ENCODE measurements at regions not wholly inside any gene's neighbourhood (a gene's known extent, or its start where the extent isn't known, plus 50 kb on each side); places are given as distances from the start of the nearest gene placed in this dataset.

GRCh38 chr2:129888896-129889295 is 90.6 kb upstream of the RAB6C start:
- H3K9ac ChIP-seq, result no peak overlapping the region
- no peak overlapping the region for H3K27ac ChIP-seq
- no peaks in the 10 kb centered on the region for H3K27me3 ChIP-seq
- H3K4me1 ChIP-seq, result peaks cover 0 to 4% (median 0%) of the 10 kb centered on the region in 10 experiments; a peak in 2 of 20 replicates
- no peaks in the 10 kb centered on the region for H3K36me3 ChIP-seq
- H3K9me3 ChIP-seq (replicated peaks in 1 of 11), result no peaks in the 10 kb centered on the region
- H4K20me1 ChIP-seq, result no peaks in the 10 kb centered on the region; a peak in 1 of 22 replicates
- no peak for TF ChIP-seq Cebpa-rat (IDR thresholded peaks at IDR 0.05)
- no peak overlapping the region for H3K4me3 ChIP-seq
- no peak overlapping the region for H3K4me2 ChIP-seq

DNA sequence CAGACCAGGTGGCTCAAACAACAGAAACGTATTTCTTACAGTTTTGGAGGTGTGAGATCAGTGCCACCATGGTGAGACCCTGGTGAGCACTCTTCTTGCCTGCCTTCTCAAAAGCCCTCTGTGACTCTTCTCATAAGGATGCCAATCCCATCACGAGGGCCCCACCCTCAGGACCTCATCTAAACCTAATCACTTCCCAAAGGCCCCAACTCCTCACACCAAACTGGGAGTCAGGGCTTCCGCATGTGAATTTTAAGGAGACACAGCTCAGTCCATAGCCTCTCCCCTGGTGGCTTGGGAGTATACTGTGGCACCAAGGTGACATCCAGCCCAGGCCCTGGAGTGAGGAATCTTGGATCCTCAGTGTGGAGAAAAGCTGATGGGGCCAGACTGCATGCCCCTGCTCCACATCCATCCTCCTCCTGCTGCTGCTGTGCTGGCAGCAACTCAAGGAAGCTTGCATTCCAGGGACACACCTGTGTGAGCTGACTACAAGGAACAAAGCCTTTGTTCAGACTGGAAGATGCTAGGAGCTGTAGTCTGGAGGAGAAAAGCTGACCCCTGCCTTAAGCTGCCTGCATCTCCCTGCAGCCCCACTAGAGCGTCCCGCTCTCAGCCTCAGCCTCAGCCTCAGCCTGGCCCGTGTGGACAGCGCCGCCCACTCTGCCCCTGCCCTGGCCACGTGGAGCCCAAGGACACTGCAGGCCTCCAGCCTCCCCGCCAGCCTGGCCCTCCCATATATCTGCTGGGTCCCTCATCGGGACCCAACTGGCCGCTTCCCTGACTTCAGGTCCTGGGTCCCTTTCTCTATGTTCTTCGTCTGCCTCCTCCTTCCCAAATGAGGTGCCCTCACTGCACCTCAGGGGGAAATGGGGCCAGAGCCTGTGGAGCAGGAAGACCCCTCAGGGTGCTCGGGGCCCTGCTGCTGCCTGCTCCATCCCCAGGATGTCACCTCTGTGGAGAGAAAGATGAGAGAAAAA is 87.8 kb upstream of the RAB6C start:
- Histone ChIP-seq H3K4me3 (no peak overlapping the region), H3K27me3 (no peaks in the 10 kb centered on the region)

DNA sequence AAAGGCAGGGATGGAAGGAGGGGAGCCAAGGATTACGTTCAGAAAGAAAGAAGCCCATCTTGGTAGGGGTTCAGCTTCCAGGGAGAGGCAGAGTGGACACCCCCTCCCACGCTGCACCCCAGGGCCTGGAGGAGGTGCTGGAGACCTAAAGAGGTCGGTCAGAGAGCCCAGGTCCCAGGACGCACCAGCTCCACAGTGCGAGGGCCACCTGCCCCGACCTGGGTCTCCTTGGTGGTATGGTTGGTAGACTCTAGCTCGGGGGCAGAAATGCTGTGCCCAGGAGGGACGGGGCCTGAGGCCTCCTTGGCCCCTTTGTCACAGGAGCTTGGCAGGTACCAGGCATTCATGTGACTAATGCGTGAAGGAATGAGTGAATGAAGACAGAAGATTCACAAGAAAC is 87.1 kb upstream of the RAB6C start:
- H4K20me1 ChIP-seq, result no peaks in the 10 kb centered on the region; a peak in 1 of 22 replicates

More for the DNA sequence above, 87.8 kb upstream of the RAB6C start:
- H3K4me1 ChIP-seq, result no peaks in the 10 kb centered on the region
- no peak overlapping the region for H3K9ac ChIP-seq
- no peak for TF ChIP-seq Cebpa-rat (IDR thresholded peaks at IDR 0.05)
- no peaks in the 10 kb centered on the region for H3K9me3 ChIP-seq (replicated peaks in 1 of 11)
- no peaks in the 10 kb centered on the region; a peak in 1 of 22 replicates for H4K20me1 ChIP-seq
- H3K27ac ChIP-seq, result no peak overlapping the region
- H3K4me2 ChIP-seq, result no peak overlapping the region
- no peaks in the 10 kb centered on the region for H3K36me3 ChIP-seq

GRCh38 chr2:129892773-129893172 is 86.7 kb upstream of the RAB6C start:
- H3K36me3 ChIP-seq, result no peaks in the 10 kb centered on the region
- no peak overlapping the region for H3K27ac ChIP-seq
- no peaks in the 10 kb centered on the region for H3K9me3 ChIP-seq (replicated peaks in 1 of 11)
- H3K4me1 ChIP-seq, result no peaks in the 10 kb centered on the region
- no peak overlapping the region for H3K4me3 ChIP-seq
- H3K27me3 ChIP-seq, result no peaks in the 10 kb centered on the region
- TF ChIP-seq Cebpa-rat (IDR thresholded peaks at IDR 0.05), result no peak
- H3K9ac ChIP-seq, result no peak overlapping the region
- no peak overlapping the region for H3K4me2 ChIP-seq
- H4K20me1 ChIP-seq, result no peaks in the 10 kb centered on the region; a peak in 1 of 22 replicates

More for the DNA sequence above, 87.1 kb upstream of the RAB6C start:
- no peaks in the 10 kb centered on the region for H3K27me3 ChIP-seq
- no peak overlapping the region for H3K4me2 ChIP-seq
- TF ChIP-seq Cebpa-rat (IDR thresholded peaks at IDR 0.05), result no peak
- H3K4me1 ChIP-seq, result no peaks in the 10 kb centered on the region
- H3K27ac ChIP-seq, result no peak overlapping the region
- H3K9ac ChIP-seq, result no peak overlapping the region
- H3K36me3 ChIP-seq, result no peaks in the 10 kb centered on the region
- H3K4me3 ChIP-seq, result no peak overlapping the region
- H3K9me3 ChIP-seq (replicated peaks in 1 of 11), result no peaks in the 10 kb centered on the region

DNA sequence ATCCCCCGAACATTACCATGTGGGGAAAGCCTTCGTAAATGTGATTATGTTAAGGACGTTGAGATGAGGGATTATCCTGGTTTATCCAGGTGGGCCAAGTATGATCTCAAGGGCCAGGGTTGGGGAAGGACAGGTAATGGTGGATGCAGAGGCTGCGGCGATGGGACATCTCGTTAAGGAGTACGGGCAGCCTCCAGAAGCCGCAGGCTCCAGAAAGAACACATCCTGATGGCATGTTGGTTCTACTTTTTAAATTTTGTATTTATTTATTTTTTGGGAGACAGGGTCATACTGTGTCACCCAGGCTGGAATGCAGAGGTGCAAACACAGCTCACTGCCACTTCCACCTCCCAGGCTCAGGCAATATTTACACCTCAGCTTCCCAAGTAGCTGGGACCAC is 86.2 kb upstream of the RAB6C start:
- Histone ChIP-seq H4K20me1 (no peaks in the 10 kb centered on the region; a peak in 1 of 22 replicates), H3K36me3 (no peaks in the 10 kb centered on the region), H3K4me3 (no peak overlapping the region), H3K4me2 (no peak overlapping the region), H3K27me3 (no peaks in the 10 kb centered on the region), H3K27ac (no peak overlapping the region), H3K4me1 (no peaks in the 10 kb centered on the region), H3K9me3 (replicated peaks in 1 of 11) (peaks cover 0 to 2% (median 0%) of the 10 kb centered on the region in 11 experiments; a peak in 1 of 22 replicates), H3K9ac (no peak overlapping the region)
- TF ChIP-seq Cebpa-rat (IDR thresholded peaks at IDR 0.05), result no peak

DNA sequence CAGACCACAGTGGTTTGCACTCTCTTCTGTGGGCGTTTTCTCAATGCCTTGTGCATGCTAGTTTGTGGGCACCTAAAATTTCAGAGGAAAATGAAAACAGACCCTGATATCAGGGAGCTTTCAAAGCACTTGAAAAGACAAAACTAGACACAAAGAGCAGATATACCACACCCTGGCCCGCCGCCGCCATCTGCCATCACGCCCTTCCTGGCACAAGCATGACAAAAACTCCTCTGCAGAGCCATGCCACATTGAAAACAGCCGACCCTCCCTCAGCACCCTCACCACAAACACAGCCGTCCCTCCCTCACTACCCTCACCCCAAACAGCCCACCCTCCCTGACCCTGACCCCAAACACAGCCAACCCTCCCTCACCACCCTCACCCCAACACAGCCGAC is 84.8 kb upstream of the RAB6C start:
- TF ChIP-seq Cebpa-rat (IDR thresholded peaks at IDR 0.05), result no peak
- no peak overlapping the region for H3K27ac ChIP-seq
- peaks cover 0 to 13% (median 7%) of the 10 kb centered on the region in 11 experiments; a peak in 10 of 22 replicates for H3K9me3 ChIP-seq (replicated peaks in 1 of 11)
- no peaks in the 10 kb centered on the region for H3K4me1 ChIP-seq
- no peak overlapping the region for H3K9ac ChIP-seq
- H3K4me3 ChIP-seq, result no peak overlapping the region
- no peak overlapping the region for H3K4me2 ChIP-seq
- no peaks in the 10 kb centered on the region for H3K27me3 ChIP-seq
- H4K20me1 ChIP-seq, result no peaks in the 10 kb centered on the region; a peak in 1 of 22 replicates
- H3K36me3 ChIP-seq, result no peaks in the 10 kb centered on the region

- Histone ChIP-seq H3K4me1 (no peaks in the 10 kb centered on the region), H3K9ac (no peak overlapping the region), H3K9me3 (replicated peaks in 1 of 11) (peaks cover 0 to 17% (median 7%) of the 10 kb centered on the region in 11 experiments; a peak in 10 of 22 replicates), H4K20me1 (no peaks in the 10 kb centered on the region; a peak in 1 of 22 replicates), H3K27ac (no peak overlapping the region), H3K4me2 (no peak overlapping the region), H3K27me3 (no peaks in the 10 kb centered on the region), H3K36me3 (no peaks in the 10 kb centered on the region), H3K4me3 (no peak overlapping the region)
- no peak for TF ChIP-seq Cebpa-rat (IDR thresholded peaks at IDR 0.05)
These were observed 84.4 kb upstream of the RAB6C start for GRCh38 chr2:129895061-129895460.

GRCh38 chr2:129895526-129896082 is 83.9 kb upstream of the RAB6C start:
- no peaks in the 10 kb centered on the region for H3K4me1 ChIP-seq
- no peak overlapping the region for H3K4me2 ChIP-seq
- H3K4me3 ChIP-seq, result no peak overlapping the region
- H3K36me3 ChIP-seq, result no peaks in the 10 kb centered on the region
- no peak for TF ChIP-seq Cebpa-rat (IDR thresholded peaks at IDR 0.05)
- no peaks in the 10 kb centered on the region; a peak in 1 of 22 replicates for H4K20me1 ChIP-seq
- no peaks in the 10 kb centered on the region for H3K27me3 ChIP-seq
- peaks cover 0 to 17% (median 7%) of the 10 kb centered on the region in 11 experiments; a peak in 10 of 22 replicates for H3K9me3 ChIP-seq (replicated peaks in 1 of 11)
- H3K27ac ChIP-seq, result no peak overlapping the region
- no peak overlapping the region for H3K9ac ChIP-seq

GRCh38 chr2:129896226-129897100 is 83.0 kb upstream of the RAB6C start:
- Histone ChIP-seq H3K4me1 (no peaks in the 10 kb centered on the region), H3K9ac (no peak overlapping the region), H4K20me1 (no peaks in the 10 kb centered on the region; a peak in 1 of 22 replicates), H3K4me3 (no peak overlapping the region), H3K27me3 (no peaks in the 10 kb centered on the region), H3K36me3 (no peaks in the 10 kb centered on the region), H3K9me3 (replicated peaks in 1 of 11) (peaks cover 0 to 17% (median 8%) of the 10 kb centered on the region in 11 experiments; a peak in 10 of 22 replicates), H3K27ac (no peak overlapping the region), H3K4me2 (no peak overlapping the region)
- TF ChIP-seq Cebpa-rat (IDR thresholded peaks at IDR 0.05), result no peak

Measured in BLaER1 treated with 17β-estradiol and CSF1 and Interleukin-3, amounts not matched to agents 10 nM and 100 nM (cell line).